ENCODE measurements at regions not wholly inside any gene's neighbourhood (a gene's known extent, or its start where the extent isn't known, plus 50 kb on each side); places are given as distances from the start of the nearest gene placed in this dataset.

DNA sequence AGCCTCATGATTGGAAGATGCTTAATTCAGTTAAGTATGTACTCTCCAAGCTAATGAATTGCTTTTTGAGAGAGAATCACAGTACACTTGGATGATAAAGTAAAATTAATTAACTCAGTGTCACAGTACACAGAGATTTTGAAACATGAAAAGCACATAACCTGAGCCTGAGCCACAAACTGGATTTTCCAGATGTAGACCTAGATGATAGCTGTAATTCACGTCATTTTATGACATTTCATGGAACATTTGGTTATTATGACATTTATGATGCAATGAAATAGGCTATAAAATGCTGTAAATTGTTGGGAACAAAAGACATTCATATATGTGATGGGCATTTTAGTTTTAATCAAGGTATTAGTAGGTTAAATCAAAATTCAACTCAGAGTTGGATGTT is 983.7 kb downstream of the STPG2 start:
- TF ChIP-seq, protein P1, sequence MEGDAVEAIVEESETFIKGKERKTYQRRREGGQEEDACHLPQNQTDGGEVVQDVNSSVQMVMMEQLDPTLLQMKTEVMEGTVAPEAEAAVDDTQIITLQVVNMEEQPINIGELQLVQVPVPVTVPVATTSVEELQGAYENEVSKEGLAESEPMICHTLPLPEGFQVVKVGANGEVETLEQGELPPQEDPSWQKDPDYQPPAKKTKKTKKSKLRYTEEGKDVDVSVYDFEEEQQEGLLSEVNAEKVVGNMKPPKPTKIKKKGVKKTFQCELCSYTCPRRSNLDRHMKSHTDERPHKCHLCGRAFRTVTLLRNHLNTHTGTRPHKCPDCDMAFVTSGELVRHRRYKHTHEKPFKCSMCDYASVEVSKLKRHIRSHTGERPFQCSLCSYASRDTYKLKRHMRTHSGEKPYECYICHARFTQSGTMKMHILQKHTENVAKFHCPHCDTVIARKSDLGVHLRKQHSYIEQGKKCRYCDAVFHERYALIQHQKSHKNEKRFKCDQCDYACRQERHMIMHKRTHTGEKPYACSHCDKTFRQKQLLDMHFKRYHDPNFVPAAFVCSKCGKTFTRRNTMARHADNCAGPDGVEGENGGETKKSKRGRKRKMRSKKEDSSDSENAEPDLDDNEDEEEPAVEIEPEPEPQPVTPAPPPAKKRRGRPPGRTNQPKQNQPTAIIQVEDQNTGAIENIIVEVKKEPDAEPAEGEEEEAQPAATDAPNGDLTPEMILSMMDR (conservative IDR thresholded peaks at IDR 0.05; ENCODE audit: low read depth, low read length), result no peak
- no peak overlapping the region for H3K4me3 ChIP-seq (ENCODE audit: low read depth, low read length)
- DNase-seq (ENCODE audit: low read depth), result no peak

DNA sequence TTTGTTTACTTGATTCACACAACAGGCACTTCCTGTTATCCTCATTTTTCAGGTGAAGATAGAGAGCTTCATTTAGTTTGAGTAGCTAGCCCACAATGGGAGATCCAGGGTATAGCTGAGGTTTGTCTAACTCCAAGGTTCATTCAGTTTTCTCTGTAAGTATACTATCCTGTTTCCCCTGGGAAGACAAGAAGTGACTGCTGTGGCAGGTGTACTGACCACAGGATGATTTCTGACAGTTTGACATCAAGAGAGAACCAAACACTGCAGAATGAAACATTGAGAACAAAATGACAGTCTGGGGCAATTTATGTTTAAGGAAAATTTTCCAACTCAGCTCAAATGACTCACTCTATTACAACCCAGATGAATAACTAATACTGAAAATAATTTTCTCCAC is 958.0 kb downstream of the STPG2 start:
- DNase-seq (ENCODE audit: low read depth), result no peak
- no peak overlapping the region for H3K4me3 ChIP-seq (ENCODE audit: low read depth, low read length)
- TF ChIP-seq, protein P1 (conservative IDR thresholded peaks at IDR 0.05; ENCODE audit: low read depth, low read length), result no peak

DNA sequence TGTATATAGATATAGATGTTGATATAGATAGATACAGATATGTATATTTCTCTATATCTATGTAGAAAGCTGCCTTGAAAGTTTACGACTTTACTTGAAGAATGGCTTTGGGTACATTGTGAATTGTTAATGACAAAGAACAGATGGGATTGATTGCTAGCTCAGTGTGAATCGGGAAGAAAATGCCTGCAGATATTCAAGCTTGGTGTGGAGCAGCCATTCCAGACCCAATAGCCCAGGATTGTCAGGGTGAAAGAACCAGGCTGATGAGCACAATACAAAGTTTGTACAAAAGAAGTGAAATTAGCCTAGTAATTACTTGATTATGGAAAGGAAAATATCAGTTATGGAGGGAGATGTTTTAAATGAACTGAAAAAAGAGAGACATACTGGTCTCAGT is 946.2 kb downstream of the STPG2 start:
- no peak overlapping the region for H3K4me3 ChIP-seq (ENCODE audit: low read depth, low read length)
- TF ChIP-seq, protein P1 (conservative IDR thresholded peaks at IDR 0.05; ENCODE audit: low read depth, low read length), result no peak
- no peak for DNase-seq (ENCODE audit: low read depth)

DNA sequence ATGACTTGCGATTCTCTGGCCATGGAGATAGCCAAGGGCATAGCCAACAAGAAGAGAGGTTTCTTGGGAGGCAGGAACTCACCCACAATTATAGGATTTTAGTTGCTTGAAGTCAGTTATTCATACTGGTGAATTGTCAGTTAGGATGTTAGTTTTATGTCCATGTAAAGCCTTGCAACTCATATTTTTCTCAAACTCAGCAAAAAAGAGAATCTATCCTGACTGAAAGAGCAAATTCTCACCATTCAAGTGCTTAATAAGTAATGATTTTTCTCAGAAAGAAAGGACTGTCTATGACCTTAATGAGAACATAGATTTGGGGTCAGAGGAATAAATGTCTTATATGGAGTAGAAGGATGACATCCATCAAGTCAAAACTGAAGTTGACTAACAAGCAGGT is 934.5 kb downstream of the STPG2 start:
- no peak for DNase-seq (ENCODE audit: low read depth)
- H3K4me3 ChIP-seq (ENCODE audit: low read depth, low read length), result no peak overlapping the region
- TF ChIP-seq, protein P1 (conservative IDR thresholded peaks at IDR 0.05; ENCODE audit: low read depth, low read length), result no peak

DNA sequence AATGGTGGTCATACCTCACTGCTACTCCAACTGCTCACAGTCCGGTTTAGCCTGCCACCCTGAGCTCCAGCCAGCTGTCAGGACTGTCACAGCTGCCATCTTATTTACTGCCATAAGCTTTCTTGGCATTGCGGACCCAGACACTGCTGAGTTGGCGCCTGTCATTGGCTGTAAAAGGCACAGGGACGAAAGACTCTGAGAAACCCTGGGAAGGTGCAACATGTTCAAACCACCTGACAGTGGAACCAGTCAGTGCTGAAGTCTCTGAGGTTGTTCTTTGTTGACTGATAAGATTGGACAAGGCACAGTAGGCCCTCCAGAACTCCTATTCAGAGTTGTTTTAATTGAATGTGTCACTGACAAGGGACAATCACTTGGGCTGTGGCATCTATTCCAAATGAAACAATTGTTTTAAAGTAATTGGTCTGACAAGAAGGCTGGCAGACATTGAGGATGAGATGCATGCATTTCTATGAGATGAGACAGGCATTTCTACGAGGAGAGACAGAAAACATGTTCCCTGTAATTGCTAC is 927.8 kb downstream of the STPG2 start:
- TF ChIP-seq, protein P1 (conservative IDR thresholded peaks at IDR 0.05; ENCODE audit: low read depth, low read length), result no peak
- no peak for DNase-seq (ENCODE audit: low read depth)
- no peak overlapping the region for H3K4me3 ChIP-seq (ENCODE audit: low read depth, low read length)

DNA sequence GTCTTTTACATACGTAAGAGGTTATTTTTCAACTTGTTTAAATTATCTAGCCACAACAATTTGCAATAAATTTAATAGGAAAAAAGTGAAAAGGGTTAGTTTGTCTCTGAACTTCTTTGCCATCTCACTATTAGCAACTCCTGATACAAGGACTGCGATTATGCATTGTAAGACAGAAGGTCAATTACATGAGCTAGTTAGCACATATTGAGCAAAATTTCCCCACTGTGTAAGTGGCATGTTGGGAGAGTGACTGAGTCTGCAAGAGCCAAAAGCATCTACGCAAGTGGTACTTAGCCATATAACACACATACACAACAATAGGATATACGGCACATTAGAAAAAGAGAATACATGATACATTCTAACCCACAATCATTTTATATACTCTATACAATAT is 927.2 kb downstream of the STPG2 start:
- DNase-seq (ENCODE audit: low read depth), result no peak
- no peak overlapping the region for H3K4me3 ChIP-seq (ENCODE audit: low read depth, low read length)
- TF ChIP-seq, protein P1 (conservative IDR thresholded peaks at IDR 0.05; ENCODE audit: low read depth, low read length), result no peak

DNA sequence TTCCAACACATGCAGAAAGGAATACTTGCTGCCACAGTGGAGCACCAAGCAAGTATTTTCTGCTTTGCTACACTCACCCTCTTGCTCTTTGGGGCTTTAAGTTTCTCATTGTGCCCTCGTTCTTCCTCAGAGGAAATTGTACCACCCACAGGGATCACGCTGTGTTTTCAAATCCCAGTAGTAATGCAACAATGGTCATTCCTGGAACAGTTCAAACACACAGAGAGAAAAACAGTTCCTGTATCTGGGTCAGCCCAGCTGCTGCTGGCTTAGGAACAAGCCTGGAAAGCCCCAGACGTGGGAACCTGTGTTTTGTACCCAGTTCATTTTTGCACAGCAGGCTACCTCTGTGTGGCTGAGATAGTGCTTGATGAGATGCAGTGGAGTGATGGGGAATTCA is 907.8 kb downstream of the STPG2 start:
- no peak overlapping the region for H3K4me3 ChIP-seq (ENCODE audit: low read depth, low read length)
- TF ChIP-seq, protein P1 (conservative IDR thresholded peaks at IDR 0.05; ENCODE audit: low read depth, low read length), result no peak
- no peak for DNase-seq (ENCODE audit: low read depth)
